Thoracic aorta (tissue), 2 donors: ENCODE measurements at regions not wholly inside any gene's neighbourhood (a gene's known extent, or its start where the extent isn't known, plus 50 kb on each side); places are given as distances from the start of the nearest gene placed in this dataset.

Source experiments
- ATAC-seq: fragments of 150-250 bp; one replicate; pipeline ENCODE4 v1.8.0; 2017; ENCODE audit warnings: low read depth; ENCODE audit not compliant: insufficient number of reproducible peaks, low FRiP score
- DNase-seq: peaks from one replicate; pipeline ENCODE4 v3.0.0-alpha.2; 2020; ENCODE audit warnings: low spot score
- H3K27ac ChIP-seq, 2 donors: fragments of 200-600 bp; sonication (generic); 1 replicate in 1 of 2; 2 replicates in 1 of 2; pipeline ENCODE4 v1.5.1; 2016; ENCODE audit warnings: mild to moderate bottlenecking in 2 of 2, moderate library complexity in 2 of 2
- H3K27me3 ChIP-seq: fragments of 200-600 bp; sonication (generic); replicated peaks from 2 replicates; pipeline ENCODE4 v1.6.0; 2016; ENCODE audit warnings: mild to moderate bottlenecking; ENCODE audit not compliant: insufficient read depth
- H3K36me3 ChIP-seq: fragments of 200-600 bp; sonication (generic); one replicate; pipeline ENCODE4 v1.5.1; 2016
- H3K4me1 ChIP-seq, 2 donors: fragments of 200-600 bp; sonication (generic); 1 replicate in 1 of 2; 2 replicates in 1 of 2; pipeline versions ENCODE4 v1.5.1 to v1.6.0; 2016; ENCODE audit warnings: low read depth in 2 of 2, mild to moderate bottlenecking in 1 of 2; ENCODE audit not compliant: control insufficient read depth in 1 of 2
- H3K4me3 ChIP-seq: fragments of 200-600 bp; sonication (generic); 2 replicates; pipeline ENCODE4 v1.5.1; 2016; ENCODE audit warnings: mild to moderate bottlenecking
- H3K9me3 ChIP-seq: fragments of 200-600 bp; sonication (generic); 2 replicates; pipeline ENCODE4 v1.5.1; 2016
- TF ChIP-seq, protein P1 (sequence below): fragments of 200-600 bp; sonication (generic); IDR thresholded peaks from one replicate; pipeline ENCODE4 v1.5.1; 2019; ENCODE audit warnings: antibody characterized with exemption

DNA sequence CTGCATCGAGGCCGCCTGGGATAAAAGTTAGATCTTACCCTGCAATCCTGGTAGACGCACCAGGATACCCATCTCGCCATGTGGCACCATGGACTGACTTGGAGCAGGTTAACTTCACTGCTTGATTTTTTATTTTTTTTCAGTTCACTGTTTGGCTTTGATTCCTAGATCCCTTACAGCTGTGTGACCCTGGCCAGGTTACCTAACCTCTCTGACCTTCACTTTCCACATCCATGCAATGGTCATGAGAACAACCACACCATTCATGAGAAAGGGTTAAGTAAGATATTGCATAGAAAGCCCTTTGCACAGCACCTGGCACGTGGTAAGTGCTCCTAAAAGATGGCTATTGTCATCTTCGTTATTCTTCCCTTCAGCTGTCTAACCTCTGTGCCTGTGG lies 230.5 kb downstream of the SOX9 start:
- Histone ChIP-seq H3K36me3 (no peaks in the 10 kb centered on the region), H3K4me1 (no peaks in the 10 kb centered on the region), H3K27ac (no peak overlapping the region), H3K9me3 (no peaks in the 10 kb centered on the region), H3K27me3 (no peaks in the 10 kb centered on the region), H3K4me3 (no peak overlapping the region)
- DNase-seq, result no peak
- ATAC-seq, result no peak
- TF ChIP-seq, protein P1, sequence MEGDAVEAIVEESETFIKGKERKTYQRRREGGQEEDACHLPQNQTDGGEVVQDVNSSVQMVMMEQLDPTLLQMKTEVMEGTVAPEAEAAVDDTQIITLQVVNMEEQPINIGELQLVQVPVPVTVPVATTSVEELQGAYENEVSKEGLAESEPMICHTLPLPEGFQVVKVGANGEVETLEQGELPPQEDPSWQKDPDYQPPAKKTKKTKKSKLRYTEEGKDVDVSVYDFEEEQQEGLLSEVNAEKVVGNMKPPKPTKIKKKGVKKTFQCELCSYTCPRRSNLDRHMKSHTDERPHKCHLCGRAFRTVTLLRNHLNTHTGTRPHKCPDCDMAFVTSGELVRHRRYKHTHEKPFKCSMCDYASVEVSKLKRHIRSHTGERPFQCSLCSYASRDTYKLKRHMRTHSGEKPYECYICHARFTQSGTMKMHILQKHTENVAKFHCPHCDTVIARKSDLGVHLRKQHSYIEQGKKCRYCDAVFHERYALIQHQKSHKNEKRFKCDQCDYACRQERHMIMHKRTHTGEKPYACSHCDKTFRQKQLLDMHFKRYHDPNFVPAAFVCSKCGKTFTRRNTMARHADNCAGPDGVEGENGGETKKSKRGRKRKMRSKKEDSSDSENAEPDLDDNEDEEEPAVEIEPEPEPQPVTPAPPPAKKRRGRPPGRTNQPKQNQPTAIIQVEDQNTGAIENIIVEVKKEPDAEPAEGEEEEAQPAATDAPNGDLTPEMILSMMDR, result no peak

DNA sequence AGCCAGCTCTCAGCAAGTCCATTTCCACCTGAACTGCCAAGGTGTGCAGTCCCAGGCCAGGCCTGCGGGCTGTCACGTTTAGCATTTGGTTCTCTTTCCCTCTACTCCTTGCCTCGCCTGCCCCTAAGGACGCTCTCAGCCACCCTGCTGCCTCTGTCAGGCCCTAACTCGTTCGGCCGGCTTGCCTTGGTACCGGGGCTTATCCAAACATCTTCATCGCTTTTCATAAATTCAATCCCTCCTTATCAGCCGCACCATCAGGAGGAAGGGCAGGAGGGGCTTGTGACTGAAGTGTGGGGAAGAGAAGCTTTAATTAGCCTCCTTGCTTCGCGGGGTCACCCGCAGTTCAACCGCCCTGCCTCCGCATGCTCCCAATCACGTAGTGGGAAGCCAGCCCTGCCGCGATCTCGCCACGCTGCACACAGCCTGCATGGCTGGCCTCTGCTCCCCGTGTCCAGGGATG lies 231.1 kb downstream of the SOX9 start:
- TF ChIP-seq, protein P1, result no peak
- no peak for ATAC-seq
- DNase-seq, result no peak

DNA sequence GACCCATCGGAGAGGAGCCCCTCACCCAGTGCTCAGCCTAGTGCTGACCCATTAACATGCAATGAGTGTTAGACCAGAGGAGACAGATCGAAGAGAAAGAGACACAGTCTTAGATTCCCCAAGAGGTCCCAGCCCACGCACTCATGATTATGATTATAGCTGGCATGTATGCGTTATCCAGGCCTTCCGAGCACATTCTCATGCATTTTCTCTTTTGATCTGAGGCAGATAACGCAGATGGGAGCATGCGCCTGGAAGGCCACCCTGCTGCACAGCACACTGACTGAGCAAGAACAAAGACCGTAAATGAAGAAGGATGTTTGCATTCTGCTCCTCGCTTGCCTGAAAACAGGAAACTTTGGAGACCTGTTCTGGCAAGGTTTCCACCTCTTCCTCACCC lies 232.7 kb downstream of the SOX9 start:
- no peak for ATAC-seq
- TF ChIP-seq, protein P1, result no peak
- DNase-seq, result no peak
- Histone ChIP-seq H3K4me3 (no peak overlapping the region), H3K27me3 (no peaks in the 10 kb centered on the region), H3K9me3 (no peaks in the 10 kb centered on the region), H3K36me3 (no peaks in the 10 kb centered on the region), H3K4me1 (no peaks in the 10 kb centered on the region), H3K27ac (no peak overlapping the region)

More for the DNA sequence above, 231.1 kb downstream of the SOX9 start:
- Histone ChIP-seq H3K27me3 (no peaks in the 10 kb centered on the region), H3K4me1 (no peaks in the 10 kb centered on the region), H3K36me3 (no peaks in the 10 kb centered on the region), H3K9me3 (no peaks in the 10 kb centered on the region), H3K4me3 (no peak overlapping the region), H3K27ac (no peak overlapping the region)

DNA sequence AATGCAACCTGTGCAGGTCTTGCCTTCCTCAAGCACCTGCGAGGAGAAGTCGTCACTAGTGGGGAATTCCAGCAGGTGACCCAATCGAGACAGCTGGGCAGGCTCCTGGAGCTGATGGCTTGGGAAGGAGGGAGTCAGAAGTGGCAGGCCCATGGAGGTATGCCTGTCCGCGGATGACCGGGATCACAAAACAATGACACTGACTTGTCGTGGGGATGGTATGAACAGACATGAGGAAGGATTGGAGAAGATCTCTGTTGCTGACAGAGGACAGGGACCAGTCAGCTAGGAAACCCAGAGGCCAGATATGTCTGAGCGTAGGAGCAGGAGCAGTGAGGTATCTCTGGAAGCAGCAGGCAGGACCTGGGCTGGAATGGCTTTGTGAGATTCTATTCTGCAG lies 233.3 kb downstream of the SOX9 start:
- H3K4me1 ChIP-seq, result no peaks in the 10 kb centered on the region
- DNase-seq (no peak), ATAC-seq (no peak)
- H3K4me3 ChIP-seq, result no peak overlapping the region
- H3K36me3 ChIP-seq, result no peaks in the 10 kb centered on the region
- H3K27ac ChIP-seq, result no peak overlapping the region
- TF ChIP-seq, protein P1, result no peak
- H3K27me3 ChIP-seq, result no peaks in the 10 kb centered on the region
- no peaks in the 10 kb centered on the region for H3K9me3 ChIP-seq

DNA sequence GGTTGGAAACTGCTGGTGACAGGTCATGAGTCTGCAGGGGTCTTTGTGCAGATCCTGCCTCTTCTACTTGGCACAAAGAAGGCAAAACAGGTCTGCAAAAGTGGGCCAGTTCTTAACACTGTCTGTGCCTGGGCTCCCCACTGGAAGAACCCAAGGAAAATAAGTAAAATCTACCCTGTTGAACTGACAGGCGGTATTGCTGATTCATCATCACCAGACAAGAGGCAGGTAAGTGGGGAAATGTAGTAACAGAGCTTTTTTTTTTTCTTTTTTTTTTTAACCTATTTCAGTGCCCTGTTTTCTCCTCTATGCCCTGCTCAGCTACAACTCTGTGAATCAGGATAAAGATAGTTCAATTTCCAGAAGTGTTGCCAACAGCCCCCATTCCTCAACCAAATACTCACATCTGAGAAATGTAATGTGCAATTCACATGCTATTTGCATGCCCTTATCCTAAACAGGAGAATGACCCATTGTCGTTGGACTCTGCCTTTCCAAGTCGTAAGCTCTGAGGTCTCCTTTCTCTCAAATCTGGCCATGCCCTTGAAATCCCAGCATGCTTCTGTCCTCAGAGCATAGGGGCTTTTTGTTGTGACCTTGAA lies 237.0 kb downstream of the SOX9 start:
- H3K9me3 ChIP-seq, result no peaks in the 10 kb centered on the region
- TF ChIP-seq, protein P1, result no peak
- no peak overlapping the region for H3K27ac ChIP-seq
- no peaks in the 10 kb centered on the region for H3K27me3 ChIP-seq
- H3K4me3 ChIP-seq, result no peak overlapping the region
- no peaks in the 10 kb centered on the region for H3K4me1 ChIP-seq
- ATAC-seq, result no peak
- no peaks in the 10 kb centered on the region for H3K36me3 ChIP-seq
- DNase-seq, result no peak
